NCI-H1694 (cell line): ENCODE measurements at regions not wholly inside any gene's neighbourhood (a gene's known extent, or its start where the extent isn't known, plus 50 kb on each side); places are given as distances from the start of the nearest gene placed in this dataset.

ENCODE experiments used
- DNase-seq: peaks from one replicate; lab custom pipeline; 2025; lab: John Stamatoyannopoulos, UW

- DNase-seq = no peak
Measured at GRCh38 chr12:77120156-77121085, 55.1 kb upstream of the E2F7 start.

GRCh38 chr12:77118696-77119095 is 53.3 kb upstream of the E2F7 start:
- no peak for DNase-seq

GRCh38 chr12:77116277-77116676 is 50.9 kb upstream of the E2F7 start:
- no peak for DNase-seq

GRCh38 chr12:77115471-77115870 is 50.1 kb upstream of the E2F7 start:
- no peak for DNase-seq
